ENCODE measurements at regions not wholly inside any gene's neighbourhood (a gene's known extent, or its start where the extent isn't known, plus 50 kb on each side); places are given as distances from the start of the nearest gene placed in this dataset.

DNA sequence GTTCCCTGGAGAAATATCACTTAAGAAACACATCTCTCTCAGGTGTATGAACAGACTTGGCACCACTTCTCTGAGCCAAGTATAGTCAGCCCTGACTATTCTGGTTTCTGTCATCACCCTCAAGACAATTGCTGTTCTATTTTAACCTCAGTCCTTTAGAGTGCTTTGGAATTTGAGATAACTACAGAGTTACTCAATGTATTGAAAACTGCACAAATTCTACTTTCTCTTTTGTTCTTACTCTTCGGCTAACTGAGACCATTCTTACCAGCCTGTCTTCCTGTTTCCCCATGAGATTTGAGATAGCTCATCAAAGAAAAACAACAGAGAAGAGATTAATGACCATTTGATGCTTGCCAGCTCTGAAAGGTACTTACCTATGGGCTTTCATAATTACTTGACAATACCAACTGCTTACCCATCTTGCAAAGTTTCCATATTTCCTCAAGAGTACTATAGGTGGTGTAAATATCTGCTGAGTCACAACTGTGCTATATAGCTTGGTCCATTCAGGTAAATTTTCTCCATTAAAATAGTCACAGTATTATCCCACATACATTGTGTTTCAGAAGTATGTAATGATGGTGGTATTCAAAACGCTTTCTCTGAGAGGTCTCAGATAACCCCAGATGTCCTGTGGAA is 467.5 kb upstream of the CHST9 start:
- TF ChIP-seq, protein P1, sequence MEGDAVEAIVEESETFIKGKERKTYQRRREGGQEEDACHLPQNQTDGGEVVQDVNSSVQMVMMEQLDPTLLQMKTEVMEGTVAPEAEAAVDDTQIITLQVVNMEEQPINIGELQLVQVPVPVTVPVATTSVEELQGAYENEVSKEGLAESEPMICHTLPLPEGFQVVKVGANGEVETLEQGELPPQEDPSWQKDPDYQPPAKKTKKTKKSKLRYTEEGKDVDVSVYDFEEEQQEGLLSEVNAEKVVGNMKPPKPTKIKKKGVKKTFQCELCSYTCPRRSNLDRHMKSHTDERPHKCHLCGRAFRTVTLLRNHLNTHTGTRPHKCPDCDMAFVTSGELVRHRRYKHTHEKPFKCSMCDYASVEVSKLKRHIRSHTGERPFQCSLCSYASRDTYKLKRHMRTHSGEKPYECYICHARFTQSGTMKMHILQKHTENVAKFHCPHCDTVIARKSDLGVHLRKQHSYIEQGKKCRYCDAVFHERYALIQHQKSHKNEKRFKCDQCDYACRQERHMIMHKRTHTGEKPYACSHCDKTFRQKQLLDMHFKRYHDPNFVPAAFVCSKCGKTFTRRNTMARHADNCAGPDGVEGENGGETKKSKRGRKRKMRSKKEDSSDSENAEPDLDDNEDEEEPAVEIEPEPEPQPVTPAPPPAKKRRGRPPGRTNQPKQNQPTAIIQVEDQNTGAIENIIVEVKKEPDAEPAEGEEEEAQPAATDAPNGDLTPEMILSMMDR (IDR thresholded peaks at IDR 0.05; ENCODE audit: insufficient read depth, low read depth, low read length) = no peak
- no peak for TF ChIP-seq EZH2 (IDR thresholded peaks at IDR 0.05; ENCODE audit: insufficient read depth, low read length)

Data from astrocyte (in vitro differentiated cells and primary cell).